GM12891 (cell line): ENCODE measurements at regions not wholly inside any gene's neighbourhood (a gene's known extent, or its start where the extent isn't known, plus 50 kb on each side); places are given as distances from the start of the nearest gene placed in this dataset.

ENCODE experiments used
- POLR2A ChIP-seq: IDR thresholded peaks from 2 replicates; pipeline ENCODE4 v1.6.1; 2011; ENCODE audit warnings: low read depth, low read length, control low read depth
- POLR2AphosphoS5 ChIP-seq: IDR thresholded peaks from 2 replicates; pipeline ENCODE4 v1.6.1; 2011; ENCODE audit warnings: low read depth, low read length, control low read depth

- TF ChIP-seq POLR2A = no peak
- TF ChIP-seq POLR2AphosphoS5 = no peak
Measured at GRCh38 chr10:7028809-7029166, 382.0 kb downstream of the SFMBT2 start.
